PC-3 (cell line): ENCODE measurements at regions not wholly inside any gene's neighbourhood (a gene's known extent, or its start where the extent isn't known, plus 50 kb on each side); places are given as distances from the start of the nearest gene placed in this dataset.

Experiments
- CTCF ChIP-seq: fragments of 300-600 bp; sonication (generic); conservative IDR thresholded peaks from 2 replicates; pipeline ENCODE4 v1.5.1; 2017; ENCODE audit warnings: antibody characterized with exemption, low read depth, mild to moderate bottlenecking, low read length
- EZH2 ChIP-seq: fragments of 300-600 bp; sonication (generic); IDR thresholded peaks from one replicate; pipeline ENCODE4 v1.6.1; 2017; ENCODE audit warnings: antibody characterized with exemption, mild to moderate bottlenecking, low read length; ENCODE audit not compliant: unreplicated experiment

DNA sequence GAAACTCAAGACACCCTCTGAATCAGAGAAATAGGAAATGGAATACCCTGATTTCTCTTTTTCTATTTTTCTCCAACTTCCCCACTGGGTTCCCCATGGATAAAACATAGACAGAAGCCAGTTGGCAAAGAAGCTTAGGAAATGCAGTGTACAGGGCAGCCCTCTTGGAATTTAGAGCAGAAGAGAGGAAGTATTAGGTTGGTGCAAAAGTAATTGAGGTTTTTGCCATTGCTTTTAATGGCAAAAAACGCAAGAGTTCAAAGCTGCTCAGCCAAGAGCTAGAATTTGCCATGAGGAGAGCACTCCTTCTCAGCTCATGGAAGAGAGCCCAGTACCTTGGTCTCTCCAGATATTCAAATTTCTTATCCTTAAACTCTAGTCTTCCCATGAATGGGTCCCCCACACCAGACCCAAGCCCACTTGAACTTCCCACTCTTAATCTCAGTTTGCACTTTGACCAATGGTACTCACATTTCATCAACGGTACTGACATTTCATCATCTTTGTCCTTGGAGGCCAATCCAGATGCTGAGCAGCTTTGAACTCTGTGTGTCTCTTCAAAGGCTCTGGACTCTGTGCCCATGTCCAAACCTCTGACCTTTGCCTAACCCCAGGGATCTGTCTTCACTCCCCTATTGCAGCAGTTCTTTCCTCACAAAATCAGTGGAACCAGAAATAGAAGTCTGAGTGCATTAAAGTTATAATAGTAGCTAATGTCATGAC, 73.2 kb upstream of the PPP1R3C start:
- TF ChIP-seq CTCF, result no peak
- no peak for TF ChIP-seq EZH2
